Right lobe of liver (tissue), 6 donors: ENCODE measurements at regions not wholly inside any gene's neighbourhood (a gene's known extent, or its start where the extent isn't known, plus 50 kb on each side); places are given as distances from the start of the nearest gene placed in this dataset.
"Not testable (repeated sequence)": the region's sequence is repeated elsewhere in the genome, so short reads cannot be mapped to it uniquely, and the experiment has no call there.

ENCODE experiments used
- ATAC-seq, 4 donors: fragments of 200-7000 bp; cut with Tn5 transposase; one replicate each; pipeline ENCODE4 v1.9.1; 2020; ENCODE audit warnings: mild to moderate bottlenecking in 4 of 4, moderate library complexity in 4 of 4
- DNase-seq, 3 donors: peaks; one replicate each; pipeline ENCODE4 v3.0.0-alpha.2; 2020
- H3K27ac ChIP-seq, 3 donors: fragments of 200-600 bp; one replicate each; pipeline ENCODE4 v1.8.0; 2022
- H3K27me3 ChIP-seq, 2 donors: fragments of 200-600 bp; one replicate each; pipeline ENCODE4 v1.8.0; 2022
- H3K36me3 ChIP-seq, 4 donors: fragments of 200-600 bp; sonication (generic) in 1 of 4; one replicate each; pipeline versions ENCODE4 v1.5.1 to v1.8.0; 2017 to 2022; ENCODE audit warnings: control low read depth in 1 of 4
- H3K4me1 ChIP-seq, 4 donors: fragments of 200-600 bp; sonication (generic) in 1 of 4; one replicate each; pipeline versions ENCODE4 v1.5.1 to v1.8.0; 2017 to 2022; ENCODE audit warnings: control low read depth in 1 of 4
- H3K4me3 ChIP-seq, 3 donors: fragments of 200-600 bp; one replicate each; pipeline ENCODE4 v1.8.0; 2022
- H3K9me3 ChIP-seq, 4 donors: fragments of 200-600 bp; sonication (generic) in 1 of 4; one replicate each; pipeline versions ENCODE4 v1.5.1 to v1.8.0; 2017 to 2022; ENCODE audit warnings: control low read depth in 1 of 4
- CTCF ChIP-seq, 4 donors: fragments of 200-600 bp in 3 of 4; fragments of 450-650 bp in 1 of 4; IDR thresholded peaks; one replicate each; pipeline versions ENCODE4 v1.5.1 to v1.8.0; 2016 to 2022; ENCODE audit warnings: antibody characterized with exemption in 4 of 4, mild to moderate bottlenecking in 2 of 4
- POLR2A ChIP-seq: fragments of 450-650 bp; IDR thresholded peaks from one replicate; pipeline ENCODE4 v1.6.1; 2017; ENCODE audit warnings: antibody characterized with exemption, mild to moderate bottlenecking
- WGBS: methylation state at CpG from one replicate; pipeline ENCODE4 v1.1.6; 2018; ENCODE audit warnings: low coverage, low lambda C conversion rate; ENCODE audit not compliant: insufficient coverage; ENCODE audit errors: missing lambda C conversion rate; 5-methylcytosine and 5-hydroxymethylcytosine counted together
- intact Hi-C, 2 donors: fragments of 100-400 bp; cut with DNase I; formaldehyde crosslinking; loops; one replicate each; pipeline versions ENCODE4 v1.11.2 to v1.14.1; 2022
- donor health status: DM: no; HTN: yes; CAD: no.
- donor health status: DM: no; HTN: no; CAD: no.
- donor health status: DM: no; HTN: no; CAD: no.
- donor health status: DM: no; HTN: yes; CAD: no.
- donor health status: DM: no; HTN: yes; CAD: no.

- 5% methylated on average over 6 of the region's 6 CpGs for whole genome bisulfite sequencing
- H3K4me3 ChIP-seq, result no peak overlapping the region
- H3K4me1 ChIP-seq, result no peaks in the 10 kb centered on the region
- no peaks in the 10 kb centered on the region for H3K27me3 ChIP-seq
- TF ChIP-seq POLR2A (no peak), CTCF (IDR thresholded peaks at IDR 0.05) (peak; percentile 79 to 87 (median 84))
- ATAC-seq (peak; percentile 66 to 71 (median 70)), DNase-seq (peak; percentile 64 to 71 (median 69))
- intact Hi-C loops, result loop anchor here in 1 of 2 donors (10.0 kb wide), 2 partner anchors 75 to 365 kb away; no protein-coding TSS in a partner anchor
- H3K27ac ChIP-seq, result no peak overlapping the region
- H3K36me3 ChIP-seq, result no peaks in the 10 kb centered on the region
- H3K9me3 ChIP-seq, result no peaks in the 10 kb centered on the region
Observed at GRCh38 chr13:27359199-27359821, 65.1 kb upstream of the GTF3A start.

- Histone ChIP-seq H3K4me3 (no peak overlapping the region), H3K9me3 (no peaks in the 10 kb centered on the region), H3K27me3 (no peaks in the 10 kb centered on the region), H3K36me3 (no peaks in the 10 kb centered on the region), H3K27ac (no peak overlapping the region), H3K4me1 (no peaks in the 10 kb centered on the region)
- DNase-seq (no peak), ATAC-seq (no peak)
- 73% methylated on average over 9 of the region's 9 CpGs for WGBS
- no peak for TF ChIP-seq POLR2A
- no peak for TF ChIP-seq CTCF (IDR thresholded peaks at IDR 0.05)
- intact Hi-C loops, result loop anchor here (5.0 to 10.0 kb wide), 5 partner anchors 376 to 624 kb away; partner anchors contain the start of genes CDX2 (in 1 of the 2) and URAD (in 1 of the 2)
Observed at GRCh38 chr13:27360562-27360961, 63.9 kb upstream of the GTF3A start.

- no peak for TF ChIP-seq POLR2A
- peak; percentile 93 to 95 (median 94) for TF ChIP-seq CTCF (IDR thresholded peaks at IDR 0.05)
- DNase-seq, result peak; percentile 87 to 89 (median 88)
- peaks cover 0 to 3% (median 0%) of the 10 kb centered on the region in 4 donors for H3K4me1 ChIP-seq
- peak; percentile 94 to 99 (median 98) for ATAC-seq
- peak overlapping the region; percentile 32 to 57 (median 47) for H3K4me3 ChIP-seq
- no peaks in the 10 kb centered on the region for H3K9me3 ChIP-seq
- intact Hi-C loops, result loop anchor here (5.0 to 10.0 kb wide), 5 partner anchors 377 to 623 kb away; partner anchors contain the start of genes CDX2 (in 1 of the 2) and URAD (in 1 of the 2)
- no peaks in the 10 kb centered on the region for H3K36me3 ChIP-seq
- no peaks in the 10 kb centered on the region for H3K27me3 ChIP-seq
- no peak overlapping the region for H3K27ac ChIP-seq
- under 1% methylated on average over 21 of the region's 36 CpGs for WGBS
Observed at GRCh38 chr13:27362064-27362751, 62.2 kb upstream of the GTF3A start.

GRCh38 chr13:27363637-27364036 lies 60.8 kb upstream of the GTF3A start:
- not testable (repeated sequence) for H3K27ac ChIP-seq, ATAC-seq, DNase-seq, H3K27me3 ChIP-seq, H3K4me3 ChIP-seq, H3K36me3 ChIP-seq, H3K9me3 ChIP-seq
- peaks cover 0 to 13% (median 2%) of the 10 kb centered on the region in 4 donors for H3K4me1 ChIP-seq
- intact Hi-C loops, result loop anchor here (5.0 to 10.0 kb wide), 5 partner anchors 379 to 621 kb away; partner anchors contain the start of genes CDX2 (in 1 of the 2) and URAD (in 1 of the 2)
- WGBS, result 69% methylated on average over 5 of the region's 5 CpGs

- TF ChIP-seq CTCF (IDR thresholded peaks at IDR 0.05) (no peak), POLR2A (peak; percentile 20)
- Histone ChIP-seq H3K27me3 (no peaks in the 10 kb centered on the region), H3K4me3 (peak overlapping the region in 2 of 3 donors; percentile 17 to 29), H3K9me3 (no peaks in the 10 kb centered on the region), H3K27ac (peak overlapping the region; percentile 80 to 96 (median 83)), H3K36me3 (no peaks in the 10 kb centered on the region), H3K4me1 (peaks cover 0 to 22% (median 8%) of the 10 kb centered on the region in 4 donors)
- intact Hi-C loops, result loop anchor here (10.0 kb wide), 4 partner anchors 383 to 617 kb away; partner anchors contain the start of genes CDX2 (in 1 of the 2) and URAD (in 1 of the 2)
- DNase-seq (peak; percentile 56 to 79 (median 70)), ATAC-seq (peak; percentile 77 to 86 (median 85))
- WGBS, result 21% methylated on average over 2 of the region's 5 CpGs
Observed at GRCh38 chr13:27367570-27367969, 56.8 kb upstream of the GTF3A start.
